ENCODE measurements at regions not wholly inside any gene's neighbourhood (a gene's known extent, or its start where the extent isn't known, plus 50 kb on each side); places are given as distances from the start of the nearest gene placed in this dataset.

DNA sequence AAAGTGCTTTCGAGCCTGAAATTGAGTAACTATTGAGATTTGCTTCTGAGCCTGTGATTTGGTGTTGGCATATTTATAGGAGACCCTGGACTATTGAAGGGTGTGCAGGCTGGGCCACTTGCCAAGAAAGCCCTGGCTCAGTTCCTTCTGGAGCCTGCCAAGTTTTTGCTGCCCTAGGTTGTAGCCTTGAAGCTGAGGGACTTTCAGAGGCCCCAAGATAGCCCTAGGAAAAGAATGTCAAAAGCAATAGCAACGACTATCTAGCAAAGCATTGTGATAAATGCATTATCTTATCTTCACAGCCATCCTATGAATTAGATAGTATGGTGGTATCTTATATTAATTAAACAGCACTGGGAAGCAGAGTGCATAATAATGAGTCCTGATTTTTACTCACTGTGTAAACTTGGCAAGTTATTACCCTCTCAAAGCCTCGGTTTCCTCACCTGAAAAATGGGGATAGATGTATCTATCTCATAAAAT, 473.7 kb upstream of the PODXL start:
- Histone ChIP-seq H3K4me3 (ENCODE audit: low read depth, low read length) (no peak overlapping the region), H3K27me3 (ENCODE audit: insufficient read depth, low read length) (no peaks in the 10 kb centered on the region), H3K36me3 (ENCODE audit: insufficient read depth, low read length) (no peaks in the 10 kb centered on the region), H3K79me2 (ENCODE audit: control insufficient read depth, insufficient read depth, low read length, unreplicated experiment) (no peaks in the 10 kb centered on the region), H3K4me1 (ENCODE audit: control insufficient read depth, insufficient read depth, low read length, unreplicated experiment) (no peaks in the 10 kb centered on the region), H2AFZ (ENCODE audit: low read length, unreplicated experiment) (no peak overlapping the region), H3K27ac (ENCODE audit: low read depth, low read length) (no peak overlapping the region)

DNA sequence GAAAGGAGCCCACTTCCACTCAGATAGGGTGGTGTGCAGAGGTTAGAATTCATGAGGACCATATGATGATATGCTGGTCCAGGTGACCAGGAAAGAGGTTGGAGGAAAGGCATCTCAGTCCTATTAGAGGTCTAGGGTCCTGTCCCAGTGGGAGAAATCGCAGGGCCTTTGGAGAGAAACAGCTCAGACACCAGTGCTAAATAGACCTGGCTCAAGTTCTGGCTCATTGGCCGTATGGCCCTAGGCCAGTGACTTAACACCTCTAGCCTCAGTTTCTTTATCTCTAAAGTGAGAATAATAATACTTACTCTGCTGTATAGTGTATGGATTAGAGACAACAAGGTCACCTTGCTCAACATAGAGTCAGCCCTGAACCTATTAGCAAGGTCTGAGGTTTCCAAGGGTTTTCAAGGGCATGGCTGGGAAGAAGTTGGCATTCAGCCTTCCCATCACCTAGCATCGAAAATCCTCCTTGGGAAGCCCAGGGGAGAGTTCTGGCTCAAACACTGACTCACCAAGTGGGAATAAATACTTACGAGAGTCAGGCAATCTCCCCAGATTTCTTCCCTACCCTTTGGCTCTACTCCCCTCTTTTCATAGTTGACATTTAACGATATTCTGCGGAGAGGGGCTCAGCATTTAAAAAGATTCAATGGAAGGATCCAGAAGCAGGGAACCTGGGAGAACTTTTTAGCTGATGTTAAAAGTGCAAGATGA, 473.1 kb upstream of the PODXL start:
- Histone ChIP-seq H3K79me2 (ENCODE audit: control insufficient read depth, insufficient read depth, low read length, unreplicated experiment) (no peaks in the 10 kb centered on the region), H2AFZ (ENCODE audit: low read length, unreplicated experiment) (no peak overlapping the region), H3K36me3 (ENCODE audit: insufficient read depth, low read length) (no peaks in the 10 kb centered on the region), H3K4me3 (ENCODE audit: low read depth, low read length) (no peak overlapping the region), H3K4me1 (ENCODE audit: control insufficient read depth, insufficient read depth, low read length, unreplicated experiment) (no peaks in the 10 kb centered on the region), H3K27ac (ENCODE audit: low read depth, low read length) (no peak overlapping the region), H3K27me3 (ENCODE audit: insufficient read depth, low read length) (no peaks in the 10 kb centered on the region)

DNA sequence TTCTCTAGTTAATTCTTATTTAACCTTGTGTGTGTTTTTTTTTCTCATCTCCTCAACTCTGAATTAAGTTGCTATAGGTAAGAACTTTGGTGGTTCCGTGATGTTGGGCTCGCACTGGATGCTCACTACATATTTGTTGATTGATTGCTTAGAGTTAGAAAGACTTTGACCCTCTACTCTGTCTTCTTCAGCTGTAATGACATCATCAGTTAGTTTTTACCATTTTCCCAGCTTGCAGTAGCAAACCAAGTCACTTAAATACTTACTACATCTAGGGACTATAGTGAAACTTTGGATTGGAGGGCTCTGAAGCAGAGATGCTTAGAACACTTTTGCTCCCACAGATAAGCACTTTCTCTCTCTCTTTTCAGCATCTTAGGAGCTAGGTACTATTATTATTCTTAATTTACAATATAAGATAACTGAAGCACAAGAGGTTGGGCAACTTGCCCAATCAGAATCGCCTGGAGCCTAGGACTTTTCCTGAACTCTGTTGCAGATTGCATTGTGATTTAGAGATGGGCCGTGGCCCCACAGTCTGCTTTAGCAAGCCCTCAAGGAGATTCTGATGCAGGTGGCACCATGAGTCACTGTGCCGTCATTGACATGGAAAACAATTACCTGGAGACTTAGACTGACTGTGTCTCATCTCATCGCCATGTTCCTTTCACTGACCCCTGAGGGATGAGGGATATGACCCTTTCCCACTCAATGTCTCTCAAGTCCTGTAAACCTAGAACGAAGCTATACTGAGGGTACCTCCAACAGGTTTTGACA, 471.9 kb upstream of the PODXL start:
- Histone ChIP-seq H3K27ac (ENCODE audit: low read depth, low read length) (no peak overlapping the region), H2AFZ (ENCODE audit: low read length, unreplicated experiment) (no peak overlapping the region), H3K36me3 (ENCODE audit: insufficient read depth, low read length) (no peaks in the 10 kb centered on the region), H3K4me1 (ENCODE audit: control insufficient read depth, insufficient read depth, low read length, unreplicated experiment) (no peaks in the 10 kb centered on the region), H3K27me3 (ENCODE audit: insufficient read depth, low read length) (no peaks in the 10 kb centered on the region), H3K4me3 (ENCODE audit: low read depth, low read length) (no peak overlapping the region), H3K79me2 (ENCODE audit: control insufficient read depth, insufficient read depth, low read length, unreplicated experiment) (no peaks in the 10 kb centered on the region)

DNA sequence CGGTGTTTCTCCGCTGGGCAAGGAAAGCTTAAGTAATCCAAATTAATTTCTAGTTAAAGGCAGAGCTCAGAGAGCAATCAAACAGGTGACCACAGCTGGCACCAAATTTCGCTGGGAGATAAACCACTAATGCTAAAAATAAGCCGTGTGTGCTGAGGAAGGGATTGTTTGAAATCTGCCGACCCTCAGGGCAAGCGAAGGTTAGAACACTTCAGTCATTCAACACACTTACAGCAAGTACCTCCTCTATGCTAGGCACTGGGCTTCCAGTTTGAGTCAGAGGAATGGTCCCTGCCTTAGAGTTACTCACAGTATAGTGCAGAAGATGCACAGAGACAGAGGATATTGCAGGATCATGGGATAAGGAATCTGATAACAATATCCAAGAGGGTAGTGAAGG, 467.9 kb upstream of the PODXL start:
- H3K36me3 ChIP-seq (ENCODE audit: insufficient read depth, low read length), result no peaks in the 10 kb centered on the region
- H3K4me3 ChIP-seq (ENCODE audit: low read depth, low read length), result no peak overlapping the region
- no peaks in the 10 kb centered on the region for H3K4me1 ChIP-seq (ENCODE audit: control insufficient read depth, insufficient read depth, low read length, unreplicated experiment)
- no peaks in the 10 kb centered on the region for H3K79me2 ChIP-seq (ENCODE audit: control insufficient read depth, insufficient read depth, low read length, unreplicated experiment)
- H3K27me3 ChIP-seq (ENCODE audit: insufficient read depth, low read length), result no peaks in the 10 kb centered on the region
- H2AFZ ChIP-seq (ENCODE audit: low read length, unreplicated experiment), result no peak overlapping the region
- no peak overlapping the region for H3K27ac ChIP-seq (ENCODE audit: low read depth, low read length)

DNA sequence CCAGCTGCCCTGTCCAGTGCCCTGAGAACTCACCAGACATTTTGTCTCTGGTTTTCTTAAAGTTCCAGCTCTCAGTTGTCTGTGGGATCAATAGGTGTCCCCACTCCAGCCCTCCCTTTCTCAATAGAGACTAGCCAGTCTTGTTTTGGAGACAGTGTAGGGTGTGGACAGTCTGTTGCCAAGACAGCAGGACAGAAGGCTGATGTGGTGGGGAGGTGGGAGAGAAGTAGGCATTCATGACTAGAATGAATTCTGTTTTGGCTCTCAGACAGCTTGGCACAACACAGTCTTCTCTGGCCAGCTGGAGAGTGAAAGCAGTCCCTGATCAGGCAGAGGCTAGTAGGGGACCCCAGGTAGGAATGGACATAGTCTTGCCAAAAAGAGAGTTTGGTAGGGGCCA, 467.0 kb upstream of the PODXL start:
- H3K4me3 ChIP-seq (ENCODE audit: low read depth, low read length), result no peak overlapping the region
- no peak overlapping the region for H3K27ac ChIP-seq (ENCODE audit: low read depth, low read length)
- H3K36me3 ChIP-seq (ENCODE audit: insufficient read depth, low read length), result no peaks in the 10 kb centered on the region
- no peaks in the 10 kb centered on the region for H3K79me2 ChIP-seq (ENCODE audit: control insufficient read depth, insufficient read depth, low read length, unreplicated experiment)
- H3K4me1 ChIP-seq (ENCODE audit: control insufficient read depth, insufficient read depth, low read length, unreplicated experiment), result no peaks in the 10 kb centered on the region
- no peaks in the 10 kb centered on the region for H3K27me3 ChIP-seq (ENCODE audit: insufficient read depth, low read length)
- no peak overlapping the region for H2AFZ ChIP-seq (ENCODE audit: low read length, unreplicated experiment)

DNA sequence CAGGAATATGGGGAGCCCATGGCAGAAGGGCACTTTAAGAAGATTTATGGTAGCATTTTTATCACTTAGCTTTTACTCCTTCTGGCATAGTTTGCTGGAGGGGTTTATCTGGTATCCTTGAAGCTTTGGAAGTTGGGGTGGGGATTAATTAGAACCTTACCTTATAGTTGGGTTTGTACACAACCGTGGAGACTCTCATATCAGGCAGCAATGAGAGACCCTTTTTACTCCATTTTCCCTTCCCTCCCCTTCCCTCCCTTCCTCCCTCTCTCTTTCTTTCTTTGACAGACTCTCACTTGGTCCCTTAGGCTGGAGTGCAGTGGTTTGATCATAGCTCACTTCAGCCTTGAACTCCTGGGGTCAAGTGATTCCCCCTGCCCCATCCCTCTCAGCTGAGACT, 465.8 kb upstream of the PODXL start:
- no peak overlapping the region for H2AFZ ChIP-seq (ENCODE audit: low read length, unreplicated experiment)
- H3K4me3 ChIP-seq (ENCODE audit: low read depth, low read length), result no peak overlapping the region
- no peaks in the 10 kb centered on the region for H3K27me3 ChIP-seq (ENCODE audit: insufficient read depth, low read length)
- H3K4me1 ChIP-seq (ENCODE audit: control insufficient read depth, insufficient read depth, low read length, unreplicated experiment), result no peaks in the 10 kb centered on the region
- no peaks in the 10 kb centered on the region for H3K36me3 ChIP-seq (ENCODE audit: insufficient read depth, low read length)
- no peaks in the 10 kb centered on the region for H3K79me2 ChIP-seq (ENCODE audit: control insufficient read depth, insufficient read depth, low read length, unreplicated experiment)
- no peak overlapping the region for H3K27ac ChIP-seq (ENCODE audit: low read depth, low read length)

DNA sequence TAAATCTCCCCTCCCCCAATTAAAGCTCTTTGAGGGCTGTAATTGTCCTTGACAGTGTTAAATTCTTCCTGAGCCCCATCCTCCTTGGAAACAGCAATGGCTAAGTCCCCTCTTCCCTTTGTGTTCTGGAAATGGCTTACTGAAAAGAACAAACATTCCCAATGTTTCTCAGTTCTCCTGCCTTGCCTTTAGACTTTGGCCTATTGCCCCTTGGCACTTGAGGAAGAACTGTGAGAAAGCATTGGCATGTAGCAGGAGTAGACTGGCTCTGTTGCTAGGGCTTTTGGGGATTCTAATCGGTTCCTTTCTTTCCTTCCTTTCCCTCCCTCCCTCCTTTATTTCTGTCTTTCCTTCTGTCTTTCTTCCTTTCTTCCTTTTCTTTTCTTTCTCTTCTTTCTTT, 463.3 kb upstream of the PODXL start:
- Histone ChIP-seq H3K27ac (ENCODE audit: low read depth, low read length) (no peak overlapping the region), H2AFZ (ENCODE audit: low read length, unreplicated experiment) (no peak overlapping the region), H3K4me1 (ENCODE audit: control insufficient read depth, insufficient read depth, low read length, unreplicated experiment) (no peaks in the 10 kb centered on the region), H3K27me3 (ENCODE audit: insufficient read depth, low read length) (no peaks in the 10 kb centered on the region), H3K36me3 (ENCODE audit: insufficient read depth, low read length) (no peaks in the 10 kb centered on the region), H3K4me3 (ENCODE audit: low read depth, low read length) (no peak overlapping the region), H3K79me2 (ENCODE audit: control insufficient read depth, insufficient read depth, low read length, unreplicated experiment) (no peaks in the 10 kb centered on the region)

DNA sequence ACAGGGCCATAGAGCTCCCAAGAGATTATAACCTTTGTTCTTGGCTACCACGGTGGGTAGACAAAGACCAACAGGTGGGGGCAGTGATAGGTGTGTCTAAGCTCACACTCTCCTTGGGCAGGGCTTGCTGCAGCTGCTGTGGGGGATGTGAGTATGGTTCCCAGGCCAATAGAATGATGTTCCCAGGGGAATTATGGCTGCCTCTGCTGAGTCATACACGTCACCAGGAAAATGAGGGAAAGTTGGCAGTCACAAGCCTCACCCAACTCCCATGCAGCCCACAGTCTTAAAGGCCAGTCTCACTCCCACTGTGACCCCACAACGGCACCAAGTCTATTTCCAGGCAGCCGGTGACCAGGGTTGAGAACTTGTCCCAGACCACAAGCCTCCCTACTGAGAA, 453.4 kb upstream of the PODXL start:
- no peak overlapping the region for H3K27ac ChIP-seq (ENCODE audit: low read depth, low read length)

DNA sequence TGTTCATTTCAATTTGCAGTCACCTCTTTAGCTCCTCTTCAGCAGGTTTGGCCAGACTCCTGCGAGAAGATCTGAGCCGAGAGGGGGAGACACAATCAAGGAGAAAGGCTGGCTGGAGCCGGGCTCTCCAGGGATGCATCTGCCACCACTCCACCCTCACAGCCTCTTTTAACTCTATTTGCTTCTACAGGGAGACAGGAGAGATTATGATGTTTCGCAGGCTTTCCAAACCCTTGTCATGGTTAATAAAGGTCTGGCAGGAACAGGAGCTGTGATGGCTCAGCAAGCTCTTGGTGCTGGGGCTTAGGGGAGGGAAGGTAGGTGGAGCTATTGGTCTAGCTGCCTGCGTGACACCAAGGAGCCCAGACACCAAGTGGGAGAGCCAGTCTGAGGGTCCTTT, 448.1 kb upstream of the PODXL start:
- H3K36me3 ChIP-seq (ENCODE audit: insufficient read depth, low read length), result no peaks in the 10 kb centered on the region
- no peak overlapping the region for H3K4me3 ChIP-seq (ENCODE audit: low read depth, low read length)
- no peaks in the 10 kb centered on the region for H3K79me2 ChIP-seq (ENCODE audit: control insufficient read depth, insufficient read depth, low read length, unreplicated experiment)
- H2AFZ ChIP-seq (ENCODE audit: low read length, unreplicated experiment), result no peak overlapping the region
- no peak overlapping the region for H3K27ac ChIP-seq (ENCODE audit: low read depth, low read length)
- H3K4me1 ChIP-seq (ENCODE audit: control insufficient read depth, insufficient read depth, low read length, unreplicated experiment), result no peaks in the 10 kb centered on the region
- peaks cover 4% of the 10 kb centered on the region for H3K27me3 ChIP-seq (ENCODE audit: insufficient read depth, low read length)

More for the DNA sequence above, 453.4 kb upstream of the PODXL start:
- peaks cover 4% of the 10 kb centered on the region for H3K27me3 ChIP-seq (ENCODE audit: insufficient read depth, low read length)
- H3K36me3 ChIP-seq (ENCODE audit: insufficient read depth, low read length), result no peaks in the 10 kb centered on the region
- no peaks in the 10 kb centered on the region for H3K79me2 ChIP-seq (ENCODE audit: control insufficient read depth, insufficient read depth, low read length, unreplicated experiment)
- H3K4me3 ChIP-seq (ENCODE audit: low read depth, low read length), result no peak overlapping the region
- H3K4me1 ChIP-seq (ENCODE audit: control insufficient read depth, insufficient read depth, low read length, unreplicated experiment), result no peaks in the 10 kb centered on the region
- no peak overlapping the region for H2AFZ ChIP-seq (ENCODE audit: low read length, unreplicated experiment)

DNA sequence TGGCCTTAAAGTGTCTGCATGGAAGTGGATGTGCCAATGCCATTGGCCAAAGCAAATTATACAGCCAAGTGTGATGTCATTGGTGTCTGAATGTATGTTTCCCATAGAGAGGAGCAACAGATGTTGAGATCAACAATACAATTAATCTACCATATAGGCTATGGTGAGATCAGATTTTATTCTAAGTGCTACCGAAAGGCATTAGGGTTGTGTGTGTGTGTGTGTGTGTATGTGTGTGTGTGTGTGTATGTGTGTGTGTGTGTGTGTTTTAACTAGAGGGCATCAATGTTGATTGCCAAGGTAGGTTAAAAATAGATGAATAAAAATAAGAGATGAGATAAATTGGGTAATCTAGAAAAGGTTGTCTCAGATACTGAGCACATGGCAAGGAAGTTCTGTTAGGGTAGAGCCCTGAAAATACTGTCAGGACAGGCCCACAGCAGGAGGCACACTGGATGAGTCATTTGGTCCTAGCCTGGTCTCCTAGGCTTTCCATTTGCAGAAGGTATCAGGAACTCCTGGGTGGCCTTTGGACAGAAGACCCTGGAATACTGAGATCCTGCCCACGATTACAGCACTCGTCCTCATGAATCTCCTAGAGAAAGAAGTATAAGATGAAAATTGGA, 446.0 kb upstream of the PODXL start:
- Histone ChIP-seq H3K4me1 (ENCODE audit: control insufficient read depth, insufficient read depth, low read length, unreplicated experiment) (no peaks in the 10 kb centered on the region), H3K27ac (ENCODE audit: low read depth, low read length) (no peak overlapping the region), H2AFZ (ENCODE audit: low read length, unreplicated experiment) (no peak overlapping the region), H3K36me3 (ENCODE audit: insufficient read depth, low read length) (no peaks in the 10 kb centered on the region), H3K4me3 (ENCODE audit: low read depth, low read length) (no peak overlapping the region), H3K27me3 (ENCODE audit: insufficient read depth, low read length) (peaks cover 3% of the 10 kb centered on the region), H3K79me2 (ENCODE audit: control insufficient read depth, insufficient read depth, low read length, unreplicated experiment) (no peaks in the 10 kb centered on the region)

Measured in ACC112 (cell line).